HUES6 (cell line): ENCODE measurements at regions not wholly inside any gene's neighbourhood (a gene's known extent, or its start where the extent isn't known, plus 50 kb on each side); places are given as distances from the start of the nearest gene placed in this dataset.
A peak's percentile ranks its signal among the peaks of the same experiment; 100 is the strongest.

Source experiments
- H3K27ac ChIP-seq: 2 replicates; pipeline ENCODE4 v1.7.0; 2013; ENCODE audit warnings: low read depth, mild to moderate bottlenecking, low read length, inconsistent platforms
- H3K27me3 ChIP-seq: 2 replicates; pipeline ENCODE4 v1.6.1; 2013; ENCODE audit warnings: low read length; ENCODE audit not compliant: control insufficient read depth, insufficient read depth
- H3K36me3 ChIP-seq: 2 replicates; pipeline ENCODE4 v1.6.1; 2013; ENCODE audit warnings: low read length; ENCODE audit not compliant: control insufficient read depth, insufficient read depth
- H3K4me1 ChIP-seq: 2 replicates; pipeline ENCODE4 v1.6.1; 2013; ENCODE audit warnings: low read length; ENCODE audit not compliant: control insufficient read depth, insufficient read depth
- H3K4me3 ChIP-seq: 2 replicates; pipeline ENCODE4 v1.5.1; 2013; ENCODE audit warnings: low read depth, low read length
- H3K9ac ChIP-seq: one replicate; pipeline ENCODE4 v1.6.1; 2013; ENCODE audit warnings: mild to moderate bottlenecking, low read length
- H3K9me3 ChIP-seq: 2 replicates; pipeline ENCODE4 v1.6.1; 2013; ENCODE audit warnings: low read depth, low read length; ENCODE audit not compliant: control insufficient read depth, insufficient read depth

GRCh38 chr4:120353235-120353634, 286.6 kb upstream of the MAD2L1 start:
- no peak overlapping the region for H3K4me3 ChIP-seq
- no peaks in the 10 kb centered on the region for H3K9me3 ChIP-seq
- no peak overlapping the region for H3K27ac ChIP-seq
- no peaks in the 10 kb centered on the region for H3K36me3 ChIP-seq
- H3K9ac ChIP-seq, result no peak overlapping the region
- H3K4me1 ChIP-seq, result no peaks in the 10 kb centered on the region
- no peaks in the 10 kb centered on the region for H3K27me3 ChIP-seq

GRCh38 chr4:120352739-120353138, 286.1 kb upstream of the MAD2L1 start:
- H3K9ac ChIP-seq, result no peak overlapping the region
- H3K4me1 ChIP-seq, result no peaks in the 10 kb centered on the region
- no peaks in the 10 kb centered on the region for H3K36me3 ChIP-seq
- no peaks in the 10 kb centered on the region for H3K9me3 ChIP-seq
- H3K4me3 ChIP-seq, result no peak overlapping the region
- H3K27ac ChIP-seq, result no peak overlapping the region
- H3K27me3 ChIP-seq, result no peaks in the 10 kb centered on the region

- Histone ChIP-seq H3K36me3 (no peaks in the 10 kb centered on the region), H3K4me1 (no peaks in the 10 kb centered on the region), H3K9me3 (no peaks in the 10 kb centered on the region), H3K27ac (no peak overlapping the region), H3K9ac (no peak overlapping the region), H3K27me3 (no peaks in the 10 kb centered on the region), H3K4me3 (no peak overlapping the region)
Observed at GRCh38 chr4:120348948-120349347, 282.3 kb upstream of the MAD2L1 start.

GRCh38 chr4:120348521-120348920, 281.9 kb upstream of the MAD2L1 start:
- no peak overlapping the region for H3K9ac ChIP-seq
- no peak overlapping the region for H3K27ac ChIP-seq
- no peaks in the 10 kb centered on the region for H3K36me3 ChIP-seq
- H3K4me1 ChIP-seq, result no peaks in the 10 kb centered on the region
- no peaks in the 10 kb centered on the region for H3K27me3 ChIP-seq
- no peak overlapping the region for H3K4me3 ChIP-seq
- H3K9me3 ChIP-seq, result no peaks in the 10 kb centered on the region

GRCh38 chr4:120331486-120332370, 265.1 kb upstream of the MAD2L1 start:
- H3K9ac ChIP-seq, result no peak overlapping the region
- no peaks in the 10 kb centered on the region for H3K4me1 ChIP-seq
- H3K27me3 ChIP-seq, result no peaks in the 10 kb centered on the region
- no peaks in the 10 kb centered on the region for H3K36me3 ChIP-seq
- H3K4me3 ChIP-seq, result no peak overlapping the region
- no peaks in the 10 kb centered on the region for H3K9me3 ChIP-seq
- H3K27ac ChIP-seq, result no peak overlapping the region

GRCh38 chr4:120329386-120329785, 262.7 kb upstream of the MAD2L1 start:
- Histone ChIP-seq H3K9ac (no peak overlapping the region), H3K36me3 (no peaks in the 10 kb centered on the region), H3K9me3 (no peaks in the 10 kb centered on the region), H3K27me3 (no peaks in the 10 kb centered on the region), H3K4me3 (no peak overlapping the region), H3K27ac (no peak overlapping the region), H3K4me1 (no peaks in the 10 kb centered on the region)

- Histone ChIP-seq H3K36me3 (no peaks in the 10 kb centered on the region), H3K27me3 (no peaks in the 10 kb centered on the region), H3K9me3 (no peaks in the 10 kb centered on the region), H3K9ac (no peak overlapping the region), H3K27ac (no peak overlapping the region), H3K4me3 (no peak overlapping the region), H3K4me1 (no peaks in the 10 kb centered on the region)
Observed at GRCh38 chr4:120327276-120327675, 260.6 kb upstream of the MAD2L1 start.

GRCh38 chr4:120319046-120319767, 252.6 kb upstream of the MAD2L1 start:
- 0 out of 2 replicates have a peak overlapping the region, but pooled peaks have one; percentile 40 for H3K27ac ChIP-seq

GRCh38 chr4:120318196-120318846, 251.7 kb upstream of the MAD2L1 start:
- Histone ChIP-seq H3K9me3 (no peaks in the 10 kb centered on the region), H3K4me3 (no peak overlapping the region), H3K36me3 (no peaks in the 10 kb centered on the region), H3K27me3 (no peaks in the 10 kb centered on the region), H3K4me1 (no peaks in the 10 kb centered on the region; the same call in 1 of the 2 replicates), H3K27ac (no peak overlapping the region), H3K9ac (no peak overlapping the region)

More at GRCh38 chr4:120319046-120319767, 252.6 kb upstream of the MAD2L1 start:
- H3K27me3 ChIP-seq, result no peaks in the 10 kb centered on the region
- no peaks in the 10 kb centered on the region; the same call in 1 of the 2 replicates for H3K4me1 ChIP-seq
- no peaks in the 10 kb centered on the region for H3K9me3 ChIP-seq
- no peak overlapping the region for H3K4me3 ChIP-seq
- H3K9ac ChIP-seq, result no peak overlapping the region
- H3K36me3 ChIP-seq, result no peaks in the 10 kb centered on the region

- no peak overlapping the region for H3K9ac ChIP-seq
- H3K4me3 ChIP-seq, result no peak overlapping the region
- H3K36me3 ChIP-seq, result no peaks in the 10 kb centered on the region
- H3K27me3 ChIP-seq, result no peaks in the 10 kb centered on the region
- no peaks in the 10 kb centered on the region; the same call in 1 of the 2 replicates for H3K4me1 ChIP-seq
- H3K27ac ChIP-seq, result no peak overlapping the region
- no peaks in the 10 kb centered on the region for H3K9me3 ChIP-seq
Observed at GRCh38 chr4:120317713-120318112, 251.1 kb upstream of the MAD2L1 start.

GRCh38 chr4:120316416-120316815, 249.8 kb upstream of the MAD2L1 start:
- H3K27ac ChIP-seq, result no peak overlapping the region
- H3K36me3 ChIP-seq, result no peaks in the 10 kb centered on the region
- H3K9me3 ChIP-seq, result no peaks in the 10 kb centered on the region
- H3K4me3 ChIP-seq, result no peak overlapping the region
- no peaks in the 10 kb centered on the region; the same call in 1 of the 2 replicates for H3K4me1 ChIP-seq
- H3K9ac ChIP-seq, result no peak overlapping the region
- H3K27me3 ChIP-seq, result no peaks in the 10 kb centered on the region
